K562 (cell line): ENCODE measurements at regions not wholly inside any gene's neighbourhood (a gene's known extent, or its start where the extent isn't known, plus 50 kb on each side); places are given as distances from the start of the nearest gene placed in this dataset.

Experiments
- ATAC-seq: fragments of 200-7000 bp; cut with Tn5 transposase; 3 replicates; pipeline ENCODE4 v1.9.1; 2020; ENCODE audit warnings: moderate library complexity
- BruUV-seq: library from RNA; stranded (reverse); fragments of 400-500 nt; replicated peaks from 2 replicates; lab custom pipeline; 2021; lab: Mats Ljungman, UMichigan
- CTCF ChIA-PET: fragments of 300-600 bp; formaldehyde crosslinking; extraction: SDS; loops from one replicate; lab custom pipeline; 2021; ENCODE audit warnings: low intra/inter-chr PET ratio; lab: Yijun Ruan, JAX
- POLR2A ChIA-PET: fragments of 300-600, 350-650 bp; sonication (Branson Sonifier 250); formaldehyde crosslinking; extraction: SDS; loops from one replicate; lab custom pipeline; 2021; ENCODE audit warnings: antibody characterized with exemption, inconsistent platforms; lab: Yijun Ruan, JAX
- DNase-seq, 4 experiments: peaks; one replicate each; pipeline versions ENCODE4 v3.0.0 to v3.0.0-alpha.2; 2011 to 2018; ENCODE audit warnings: low spot score in 3 of 4, mixed read lengths in 3 of 4; ENCODE audit errors: extremely low read depth in 1 of 4
- FAIRE-seq: peaks from 2 replicates; lab custom pipeline; 2011; peaks lifted over from hg19 to GRCh38; lab: Jason Lieb, UNC
- H2AFZ ChIP-seq: 2 replicates; pipeline ENCODE4 v1.6.0; 2011; ENCODE audit warnings: low read depth, low read length, control low read depth, inconsistent platforms
- H3K27ac ChIP-seq: fragments of 200-600 bp; 3 replicates; pipeline ENCODE4 v1.8.0; 2011; ENCODE audit warnings: low read depth, mild to moderate bottlenecking, control low read depth, inconsistent platforms, low read length, moderate library complexity, mixed read lengths; ENCODE audit errors: extremely low read depth
- H3K27me3 ChIP-seq, 2 experiments: fragments of 300-600 bp in 1 of 2; 2 replicates in 1 of 2; 3 replicates in 1 of 2; pipeline versions ENCODE4 v1.6.0 to v1.8.0; 2011; ENCODE audit warnings: inconsistent platforms in 2 of 2, low read length in 2 of 2, mild to moderate bottlenecking in 1 of 2, mixed read lengths in 1 of 2, moderate library complexity in 1 of 2; ENCODE audit not compliant: control insufficient read depth in 2 of 2, insufficient read depth in 2 of 2
- H3K36me3 ChIP-seq: fragments of 300-600 bp; 3 replicates; pipeline ENCODE4 v1.8.0; 2011; ENCODE audit warnings: mild to moderate bottlenecking, low read length, inconsistent platforms; ENCODE audit not compliant: control insufficient read depth, insufficient read depth
- H3K4me1 ChIP-seq, 2 experiments: fragments of 200-600 bp in 1 of 2; replicated peaks in 1 of 2; 2 replicates in 1 of 2; 3 replicates in 1 of 2; pipeline versions ENCODE4 v1.5.1 to v1.8.0; 2011; ENCODE audit warnings: inconsistent platforms in 2 of 2, low read length in 2 of 2, mild to moderate bottlenecking in 1 of 2, mixed read lengths in 1 of 2, moderate library complexity in 1 of 2; ENCODE audit not compliant: control insufficient read depth in 2 of 2, insufficient read depth in 2 of 2
- H3K4me2 ChIP-seq: 2 replicates; pipeline ENCODE4 v1.6.1; 2011; ENCODE audit warnings: low read length, control low read depth, inconsistent platforms, mixed read lengths; ENCODE audit not compliant: insufficient read depth
- H3K4me3 ChIP-seq: fragments of 200-600 bp; sonication (generic), shearing (Covaris generic); 2 replicates; pipeline ENCODE4 v1.5.1; 2016; ENCODE audit warnings: control low read depth, inconsistent platforms
- H3K79me2 ChIP-seq: fragments of 200-600 bp; 3 replicates; pipeline ENCODE4 v1.8.0; 2011; ENCODE audit warnings: low read length, inconsistent platforms; ENCODE audit not compliant: control insufficient read depth, insufficient read depth
- H3K9ac ChIP-seq, 2 experiments: 2 replicates each; pipeline versions ENCODE4 v1.6.0 to v1.6.1; 2011; ENCODE audit warnings: low read depth in 2 of 2, low read length in 2 of 2, control low read depth in 1 of 2, inconsistent platforms in 1 of 2, mild to moderate bottlenecking in 1 of 2, mixed read lengths in 1 of 2; ENCODE audit not compliant: insufficient read depth in 1 of 2
- H3K9me1 ChIP-seq: one replicate; pipeline ENCODE4 v1.6.0; 2011; ENCODE audit warnings: inconsistent platforms, mild to moderate bottlenecking, low read length, moderate library complexity; ENCODE audit not compliant: control insufficient read depth, insufficient read depth
- H3K9me3 ChIP-seq: replicated peaks from 2 replicates; pipeline ENCODE4 v1.5.1; 2011; ENCODE audit warnings: low read depth, low read length, inconsistent platforms; ENCODE audit not compliant: control insufficient read depth, insufficient read depth
- H4K20me1 ChIP-seq: replicated peaks from 2 replicates; pipeline ENCODE4 v1.6.1; 2011; ENCODE audit warnings: low read length, inconsistent platforms, mixed read lengths; ENCODE audit not compliant: control insufficient read depth, insufficient read depth
- ARHGAP35 ChIP-seq: fragments of 450-650 bp; IDR thresholded peaks from 2 replicates; pipeline ENCODE4 v1.6.1; 2018; ENCODE audit not compliant: partially characterized antibody
- C11orf30 ChIP-seq: fragments of 450-650 bp; IDR thresholded peaks from 2 replicates; pipeline ENCODE4 v1.6.1; 2016; ENCODE audit warnings: low read depth, mild to moderate bottlenecking
- COPS2 ChIP-seq: fragments of 450-650 bp; conservative IDR thresholded peaks from 2 replicates; pipeline ENCODE4 v1.6.1; 2016; ENCODE audit warnings: mild to moderate bottlenecking, moderate library complexity
- FOSL1 ChIP-seq: fragments of 200-800 bp; sonication (Bioruptor generic); conservative IDR thresholded peaks from 2 replicates; pipeline ENCODE4 v1.6.1; 2016; ENCODE audit warnings: missing genetic modification characterization, missing compliant biosample characterization
- HNRNPL ChIP-seq: fragments of 200-400 bp; formaldehyde crosslinking; IDR thresholded peaks from 2 replicates; pipeline ENCODE4 v1.6.1; 2017; ENCODE audit warnings: low read depth, mild to moderate bottlenecking, low read length
- ILK ChIP-seq: fragments of 450-650 bp; IDR thresholded peaks from 2 replicates; pipeline ENCODE4 v1.6.1; 2016; ENCODE audit warnings: missing genetic modification characterization, low read depth, mild to moderate bottlenecking, missing compliant biosample characterization, moderate library complexity, borderline replicate concordance
- MAFK ChIP-seq: IDR thresholded peaks from 2 replicates; pipeline ENCODE4 v1.6.1; 2011; ENCODE audit warnings: low read length, improper control_type of control experiment
- MCM2 ChIP-seq: fragments of 450-650 bp; IDR thresholded peaks from 2 replicates; pipeline ENCODE4 v1.6.1; 2017; ENCODE audit warnings: low read depth, mild to moderate bottlenecking
- NBN ChIP-seq: fragments of 450-650 bp; IDR thresholded peaks from 2 replicates; pipeline ENCODE4 v1.6.1; 2016; ENCODE audit warnings: low read depth, mild to moderate bottlenecking
- POLR2G ChIP-seq: fragments of 200-400 bp; formaldehyde crosslinking; IDR thresholded peaks from 2 replicates; pipeline ENCODE4 v1.6.1; 2017; ENCODE audit warnings: low read depth, mild to moderate bottlenecking, antibody characterized with exemption, low read length, moderate library complexity
- SNIP1 ChIP-seq: fragments of 450-650 bp; IDR thresholded peaks from 2 replicates; pipeline ENCODE4 v1.7.1; 2017; ENCODE audit warnings: low read depth, mild to moderate bottlenecking
- THRB ChIP-seq: fragments of 450-650 bp; formaldehyde crosslinking; conservative IDR thresholded peaks from 2 replicates; pipeline ENCODE4 v1.4.0; 2022; ENCODE audit warnings: mild to moderate bottlenecking, missing genetic modification characterization
- ZNF316 ChIP-seq: fragments of 450-650 bp; IDR thresholded peaks from 2 replicates; pipeline ENCODE4 v1.6.1; 2016
- WGBS: fragments of 100-300 bp; shearing (Covaris generic); methylation state at CpG from one replicate; pipeline ENCODE4 v1.1.6; 2016; ENCODE audit warnings: low coverage, mixed read lengths; ENCODE audit not compliant: insufficient coverage; ENCODE audit errors: missing lambda C conversion rate; 5-methylcytosine and 5-hydroxymethylcytosine counted together
- in situ Hi-C: fragments of 300-500 bp; cut with MboI; formaldehyde crosslinking; loops from 4 replicates; pipeline ENCODE4 v1.15.0; 2018; ENCODE audit warnings: inconsistent platforms, mixed read lengths
- intact Hi-C: fragments of 100-400 bp; cut with micrococcal nuclease; formaldehyde crosslinking; loops from 2 replicates; pipeline ENCODE4 v1.14.2; 2022

- POLR2A ChIA-PET, result no interaction called here
- 0% methylated on average over 3 of the region's 3 CpGs for WGBS
- Histone ChIP-seq H3K9me3 (no peaks in the 10 kb centered on the region; the same call in 1 of the 2 replicates), H3K4me2 (no peak overlapping the region), H3K4me3 (no peak overlapping the region), H2AFZ (no peak overlapping the region), H3K27ac (no peak overlapping the region), H3K4me1 (no peaks in the 10 kb centered on the region), H4K20me1 (no peaks in the 10 kb centered on the region), H3K79me2 (no peaks in the 10 kb centered on the region), H3K9me1 (no peaks in the 10 kb centered on the region), H3K27me3 (no peaks in the 10 kb centered on the region), H3K36me3 (no peaks in the 10 kb centered on the region), H3K9ac (no peak overlapping the region)
- BruUV-seq, result no TSS peak
- intact Hi-C loops (no loop called here), in situ Hi-C loops (no loop called here)
- ATAC-seq (no peak), FAIRE-seq (no peak), DNase-seq (no peak)
- TF ChIP-seq ARHGAP35 (no peak), ZNF316 (peak; percentile 40; the same call in 1 of the 2 replicates), HNRNPL (no peak), MAFK (no peak), THRB (CRISPR knock-in tag) (no peak), C11orf30 (peak; percentile 31; the same call in 1 of the 2 replicates)
- CTCF ChIA-PET, result no interaction called here
Measured at GRCh38 chr6:48755315-48755714, 644.3 kb upstream of the PTCHD4 start.

GRCh38 chr6:48754641-48755040 lies 643.6 kb upstream of the PTCHD4 start:
- no peaks in the 10 kb centered on the region for H3K4me1 ChIP-seq
- no peaks in the 10 kb centered on the region for H3K27me3 ChIP-seq
- intact Hi-C loops, result no loop called here
- no TSS peak for BruUV-seq
- no peak overlapping the region for H2AFZ ChIP-seq
- DNase-seq (no peak), ATAC-seq (no peak), FAIRE-seq (no peak)
- H3K79me2 ChIP-seq, result no peaks in the 10 kb centered on the region
- CTCF ChIA-PET, result no interaction called here
- no peaks in the 10 kb centered on the region for H3K36me3 ChIP-seq
- H3K9ac ChIP-seq, result no peak overlapping the region
- in situ Hi-C loops, result no loop called here
- H3K9me3 ChIP-seq, result no peaks in the 10 kb centered on the region; the same call in 1 of the 2 replicates
- no peaks in the 10 kb centered on the region for H4K20me1 ChIP-seq
- H3K9me1 ChIP-seq, result no peaks in the 10 kb centered on the region
- H3K4me3 ChIP-seq, result no peak overlapping the region
- no peak overlapping the region for H3K27ac ChIP-seq
- WGBS, result 1% methylated on average over 3 of the region's 3 CpGs
- POLR2A ChIA-PET, result interaction anchor here (0.6 kb wide), 1 partner anchor 150 kb away, joined by 4 read pairs; no protein-coding TSS in a partner anchor
- H3K4me2 ChIP-seq, result no peak overlapping the region
- TF ChIP-seq POLR2G, result no peak
- TF ChIP-seq FOSL1 (tag), result no peak
- TF ChIP-seq MCM2, result no peak
- no peak for TF ChIP-seq NBN
- TF ChIP-seq COPS2, result no peak
- TF ChIP-seq ILK (tag), result no peak
- no peak for TF ChIP-seq SNIP1
